ENCODE measurements at regions not wholly inside any gene's neighbourhood (a gene's known extent, or its start where the extent isn't known, plus 50 kb on each side); places are given as distances from the start of the nearest gene placed in this dataset.
"Not testable (repeated sequence)": the region's sequence is repeated elsewhere in the genome, so short reads cannot be mapped to it uniquely, and the experiment has no call there.

DNA sequence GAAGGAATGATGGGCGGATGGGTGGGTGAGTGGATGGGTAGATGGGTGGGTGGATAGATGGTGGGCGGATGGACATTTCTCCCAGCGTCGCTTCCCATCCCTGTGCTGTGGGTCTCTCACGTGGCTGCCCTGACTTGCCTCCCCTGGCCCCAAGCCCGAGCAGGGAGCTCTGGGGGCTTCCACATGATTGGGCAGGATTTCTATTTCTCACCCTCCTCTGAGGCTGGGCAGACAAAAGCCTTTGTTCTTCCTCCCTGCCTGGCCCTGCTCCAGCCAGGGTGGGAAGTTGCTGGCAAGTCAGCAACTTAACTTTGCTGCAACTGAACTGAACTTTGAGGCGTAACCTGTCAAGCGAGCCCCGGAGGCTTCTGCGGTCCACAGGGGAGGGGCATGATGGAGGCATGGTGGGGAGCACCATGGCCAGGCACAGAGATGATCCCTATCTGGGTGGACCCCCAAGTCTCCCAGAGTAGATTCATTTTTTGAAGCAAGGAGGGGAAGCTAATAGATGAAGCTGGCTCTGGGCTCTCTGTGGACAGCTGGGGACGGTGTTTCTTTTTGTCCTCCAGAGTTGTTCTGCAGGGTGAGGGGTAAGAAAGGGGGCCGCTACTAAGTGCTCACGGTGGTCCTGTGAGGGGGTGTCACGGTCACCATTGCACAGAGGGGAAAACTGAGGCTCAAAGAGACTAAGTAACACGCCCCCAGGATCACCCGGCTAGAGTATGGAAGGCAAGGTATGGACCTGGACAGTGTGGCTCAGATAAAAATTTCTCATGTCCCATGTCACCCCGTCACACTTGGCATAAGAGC, 140.1 kb downstream of the CEBPB start:
- no peak for DNase-seq

DNA sequence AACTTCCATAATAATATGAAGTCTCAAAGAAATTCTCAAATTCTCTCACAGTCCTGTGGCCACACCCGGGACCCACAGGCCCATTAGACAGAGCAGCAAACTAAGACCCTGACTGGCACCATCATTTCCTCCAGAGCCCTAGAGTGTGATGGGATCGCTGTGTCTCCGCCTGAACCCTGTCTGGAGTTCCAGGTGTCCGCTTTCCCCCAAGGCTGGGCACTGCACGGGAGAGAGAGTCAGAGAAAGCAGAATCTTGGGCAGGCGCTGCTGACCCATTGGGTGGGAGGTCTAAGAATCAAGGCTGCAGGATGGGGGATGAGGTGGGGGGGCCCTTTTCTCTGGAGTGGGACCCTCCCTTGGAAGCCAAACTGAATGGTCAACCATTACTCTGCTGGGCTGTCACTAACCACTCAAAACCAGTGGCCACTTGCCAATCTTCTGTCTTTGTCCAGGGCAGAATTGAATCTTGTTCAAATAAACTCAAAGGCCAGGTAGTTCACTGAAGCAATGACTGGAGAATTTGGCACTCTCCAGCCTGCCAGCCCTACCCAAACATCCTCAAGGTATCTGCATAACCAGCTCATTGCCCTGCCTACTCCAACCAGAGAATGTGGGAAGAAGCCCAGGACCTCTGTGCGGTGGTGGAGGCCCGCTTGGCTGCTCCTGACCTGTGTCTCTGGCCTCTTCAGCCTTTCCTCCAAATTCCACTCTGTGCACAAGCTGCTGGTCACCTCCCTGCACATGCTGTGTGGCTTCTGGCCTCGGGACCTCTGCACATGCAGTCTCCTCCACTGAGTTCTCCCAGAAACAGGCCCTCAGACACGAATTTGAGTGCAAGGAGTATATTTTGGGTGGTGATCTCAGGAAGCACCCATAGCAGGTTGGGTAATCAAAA, 141.1 kb downstream of the CEBPB start:
- DNase-seq = no peak

DNA sequence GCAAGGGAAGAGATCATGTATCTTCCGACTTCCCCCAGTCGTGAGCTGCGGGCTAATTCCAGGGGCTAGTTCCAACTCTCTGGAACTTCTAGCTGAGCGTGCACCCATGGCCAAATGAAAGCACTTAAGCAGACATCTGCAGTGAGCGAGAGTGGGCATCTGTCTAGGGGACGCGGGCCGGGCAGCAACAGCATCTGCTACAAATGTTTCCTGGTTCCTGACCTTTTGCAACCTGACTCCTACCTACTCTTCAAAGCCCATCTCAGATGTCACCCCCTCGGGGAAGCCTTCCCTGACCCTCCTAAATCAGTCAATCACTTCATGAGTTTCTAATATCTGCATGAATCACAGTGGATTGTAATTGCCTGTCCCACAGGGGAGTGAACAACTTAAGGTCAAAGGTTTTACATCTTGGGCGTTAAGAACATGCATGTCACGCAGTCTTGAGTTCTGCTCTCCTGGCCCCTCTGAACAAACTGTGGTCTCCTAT, 141.9 kb downstream of the CEBPB start:
- no peak for DNase-seq

DNA sequence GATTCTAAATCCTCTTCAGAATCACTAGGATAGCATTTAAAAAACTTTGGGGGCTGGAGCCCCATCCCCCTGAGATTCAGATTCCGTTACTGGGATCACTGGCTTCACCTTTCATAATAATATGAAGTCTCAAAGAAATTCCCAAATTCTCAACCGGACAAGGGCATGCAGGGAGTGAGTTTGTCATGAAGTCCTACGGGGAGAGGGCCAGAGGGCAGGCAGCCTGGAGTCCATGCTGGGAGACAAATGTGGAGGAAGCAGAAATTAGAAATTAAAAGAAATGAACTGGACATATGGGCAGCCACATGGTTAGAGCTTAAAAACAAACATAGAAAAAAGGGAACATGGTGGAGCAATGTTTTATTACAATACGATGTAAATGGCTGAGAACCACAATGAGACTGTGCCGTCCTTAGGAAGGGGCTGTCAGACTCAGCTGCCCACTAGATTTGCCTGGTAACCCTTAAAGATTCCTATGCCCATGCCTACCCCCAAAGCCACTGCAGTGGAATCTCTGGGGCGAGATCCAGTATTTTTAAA, 142.6 kb downstream of the CEBPB start:
- DNase-seq = no peak

DNA sequence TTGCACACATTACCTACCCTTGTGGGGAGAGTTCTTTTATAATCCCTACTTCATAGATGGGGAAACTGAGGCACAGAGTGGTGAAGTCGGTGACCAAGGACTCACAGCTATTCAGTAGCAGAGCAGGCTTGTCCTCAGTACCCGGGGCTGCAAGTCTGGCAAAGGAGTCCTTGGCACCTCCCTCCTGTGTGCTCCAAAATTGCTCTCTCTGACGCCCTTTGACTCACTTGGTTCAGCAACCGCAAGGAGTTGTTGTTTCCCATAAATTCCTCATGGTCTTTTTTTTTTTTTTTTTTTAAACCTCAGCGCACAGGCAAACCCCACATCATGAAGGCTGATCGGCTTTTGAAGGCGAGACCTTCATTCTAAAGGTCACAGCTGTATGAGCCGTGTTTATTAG, 143.2 kb downstream of the CEBPB start:
- DNase-seq = no peak

DNA sequence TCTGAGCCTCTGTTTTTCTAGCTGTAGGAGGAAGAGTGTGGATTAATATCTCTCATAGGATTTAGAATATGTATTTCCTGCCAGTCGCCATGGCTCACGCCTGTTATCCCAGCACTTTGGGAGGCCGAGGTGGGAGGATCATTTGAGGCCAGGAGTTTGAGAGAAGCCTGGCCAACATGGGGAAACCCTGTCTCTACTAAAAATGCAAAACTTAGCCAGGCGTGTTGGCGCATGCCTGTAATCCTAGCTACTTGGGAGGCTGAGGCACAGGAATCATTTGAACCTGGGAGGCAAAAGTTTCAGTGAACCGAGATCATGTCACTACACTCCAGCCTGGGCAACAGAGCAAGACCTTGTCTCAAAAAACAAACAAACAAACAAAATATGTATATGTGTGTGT, 143.9 kb downstream of the CEBPB start:
- not testable (repeated sequence) for DNase-seq

DNA sequence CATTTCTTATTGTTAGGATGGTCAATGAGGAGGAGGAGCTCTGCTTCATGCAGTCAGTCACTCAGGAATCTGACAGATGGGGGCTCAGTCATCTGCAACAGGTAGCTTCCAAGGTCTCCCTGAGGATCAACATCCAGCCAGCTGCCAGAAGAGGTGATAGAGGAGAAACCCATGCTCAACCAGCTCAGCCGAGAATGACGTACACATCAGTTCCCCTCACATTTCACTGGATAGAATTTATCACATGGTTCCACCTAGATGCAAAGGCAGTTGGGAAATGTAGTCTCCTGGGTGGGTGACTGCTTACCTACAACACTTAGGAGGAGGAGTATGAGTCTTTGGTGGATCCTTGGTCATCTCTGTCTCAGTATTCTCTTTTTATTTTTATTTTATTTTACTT, 144.5 kb downstream of the CEBPB start:
- no peak for DNase-seq

DNA sequence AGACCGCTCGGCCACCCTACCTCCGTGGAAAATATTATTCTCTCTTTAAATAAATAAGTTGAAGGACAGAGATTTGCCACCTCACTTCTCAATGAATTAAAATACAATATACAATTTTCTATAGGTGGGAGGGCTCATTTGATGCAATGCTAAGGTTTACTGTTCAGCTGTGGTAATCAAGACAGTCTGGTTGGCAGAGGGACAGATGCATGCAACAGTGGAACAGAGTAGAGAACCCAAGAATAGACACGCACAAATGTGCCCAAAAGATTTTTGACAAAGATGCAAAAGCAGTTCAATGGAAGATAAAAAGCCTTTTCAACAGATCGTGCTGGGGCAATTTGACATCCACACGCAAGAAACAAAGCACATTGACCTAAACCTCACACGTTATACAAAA, 145.2 kb downstream of the CEBPB start:
- DNase-seq = no peak

DNA sequence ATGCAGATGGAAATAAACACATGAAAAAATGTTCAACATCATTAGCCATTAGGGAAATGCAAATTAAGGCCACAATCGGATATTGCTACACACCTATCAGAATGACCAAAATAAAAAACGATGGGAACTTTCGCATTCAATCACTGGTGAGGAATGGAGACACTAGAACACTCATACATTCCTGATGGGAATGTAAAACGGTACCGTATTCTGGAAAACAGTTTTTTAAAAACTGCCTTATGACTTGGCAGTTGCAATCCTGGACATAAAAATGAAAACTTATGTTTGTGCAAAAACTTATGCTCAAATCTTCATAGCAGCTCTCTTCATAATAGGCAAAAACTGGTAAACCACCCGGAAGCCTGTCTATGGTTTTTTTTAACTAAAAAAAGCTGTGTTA, 146.0 kb downstream of the CEBPB start:
- no peak for DNase-seq

DNA sequence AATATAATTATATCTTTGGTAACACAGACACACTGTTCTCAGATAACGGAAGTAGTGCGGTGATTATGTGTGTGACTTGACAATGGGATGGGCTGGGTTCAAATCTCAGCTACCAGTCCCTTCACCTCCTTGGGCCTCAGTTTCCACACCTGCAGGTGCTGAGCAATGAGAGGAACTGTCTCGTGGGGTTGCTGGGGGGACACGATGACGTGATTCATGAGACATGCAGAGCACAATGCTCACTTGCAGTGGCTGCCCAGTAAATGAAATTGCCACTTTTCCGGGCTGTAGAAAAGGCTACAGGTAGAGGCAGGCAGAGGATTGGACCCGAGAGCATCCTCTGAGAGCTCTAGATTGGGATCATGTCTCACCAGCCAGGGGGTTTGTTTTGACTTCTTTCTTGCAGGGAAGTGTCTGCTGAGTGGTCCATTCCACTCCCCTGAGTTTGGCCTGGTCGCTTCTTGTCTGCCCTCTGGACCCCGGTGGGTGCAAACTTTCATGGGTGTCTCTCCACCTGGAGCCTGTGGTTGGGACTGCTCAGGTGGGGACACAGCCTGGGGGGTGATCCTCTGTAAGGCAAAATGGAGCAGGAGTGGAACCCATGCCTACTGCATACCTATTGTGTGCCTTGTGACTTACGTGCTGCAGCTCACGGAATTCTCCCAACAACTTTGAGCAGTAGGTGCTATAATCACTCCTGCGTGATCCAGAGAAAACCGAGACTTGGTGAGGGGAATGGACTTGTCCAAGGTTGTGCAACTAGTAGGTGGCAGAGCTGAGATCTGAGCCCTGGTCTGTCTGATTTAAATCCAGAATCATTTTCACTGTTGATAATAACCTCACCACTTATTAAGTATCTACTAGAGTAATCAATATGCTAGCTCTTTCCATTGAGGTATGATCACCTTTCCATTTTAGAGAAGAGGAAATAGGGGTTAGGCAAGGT, 147.2 kb downstream of the CEBPB start:
- DNase-seq = no peak

DNA sequence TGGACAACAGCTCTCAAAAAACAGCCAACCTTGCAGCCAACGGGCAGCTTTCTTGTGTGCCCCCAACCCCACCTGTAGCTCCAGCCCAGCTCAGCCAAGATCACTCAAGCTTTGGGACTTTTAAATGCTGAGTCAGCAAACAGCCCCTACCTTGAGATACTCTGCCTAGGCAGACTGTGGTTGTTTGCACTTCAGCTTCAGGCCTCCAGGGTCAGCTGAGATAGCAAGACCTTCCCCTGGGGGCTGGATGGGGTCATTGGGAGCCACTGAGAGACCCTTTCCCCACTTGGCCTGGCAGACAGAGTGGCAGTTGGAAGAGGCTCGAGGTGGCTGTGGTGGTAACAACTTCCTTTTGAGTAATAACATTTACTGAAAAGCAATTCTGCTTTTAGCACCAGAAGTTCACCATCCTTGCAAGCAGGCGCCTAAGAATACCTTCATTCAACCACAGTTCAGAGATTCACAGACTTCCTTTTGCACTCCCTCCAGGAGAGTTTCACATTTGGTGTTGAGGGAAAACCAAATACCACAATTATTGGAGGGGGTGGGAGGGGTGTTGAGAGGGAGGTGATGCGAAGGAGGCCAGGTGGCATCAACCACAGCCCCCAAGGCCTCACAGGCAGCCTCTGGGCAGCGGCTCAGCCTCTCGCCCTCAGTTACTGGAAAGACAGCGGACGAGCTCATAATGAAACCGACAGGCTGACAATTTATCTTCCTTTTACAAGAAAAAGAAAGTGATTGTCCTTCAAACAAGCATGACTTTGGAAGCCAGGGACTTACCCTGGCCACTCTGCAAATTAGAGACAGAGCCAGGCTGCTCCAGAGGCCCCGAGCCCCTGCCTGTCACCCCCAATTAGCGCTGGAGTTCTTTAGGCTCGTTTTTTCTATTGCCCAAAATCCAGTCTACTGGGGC, 148.1 kb downstream of the CEBPB start:
- DNase-seq = no peak

DNA sequence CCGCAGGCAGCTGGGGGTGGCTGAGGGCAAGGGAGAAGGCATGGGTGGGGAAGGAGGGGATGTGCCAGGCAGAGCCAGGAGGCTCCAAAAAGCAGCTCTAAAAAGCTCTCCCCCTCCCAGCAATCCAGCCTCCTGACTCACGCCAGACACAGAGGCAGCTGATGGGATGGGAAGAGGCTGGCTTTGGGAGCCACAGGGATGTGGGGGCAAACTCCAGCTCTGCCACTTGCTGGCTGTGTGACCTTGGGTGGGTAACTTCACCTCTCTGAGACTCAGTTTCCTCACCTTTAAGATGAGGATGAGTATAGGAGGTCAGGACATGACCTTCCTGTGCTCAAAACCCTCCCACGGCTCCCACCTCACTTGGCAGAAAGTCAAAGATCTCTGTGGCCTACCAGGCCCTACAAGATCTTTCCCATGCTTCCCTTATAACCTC, 148.9 kb downstream of the CEBPB start:
- DNase-seq = no peak

DNA sequence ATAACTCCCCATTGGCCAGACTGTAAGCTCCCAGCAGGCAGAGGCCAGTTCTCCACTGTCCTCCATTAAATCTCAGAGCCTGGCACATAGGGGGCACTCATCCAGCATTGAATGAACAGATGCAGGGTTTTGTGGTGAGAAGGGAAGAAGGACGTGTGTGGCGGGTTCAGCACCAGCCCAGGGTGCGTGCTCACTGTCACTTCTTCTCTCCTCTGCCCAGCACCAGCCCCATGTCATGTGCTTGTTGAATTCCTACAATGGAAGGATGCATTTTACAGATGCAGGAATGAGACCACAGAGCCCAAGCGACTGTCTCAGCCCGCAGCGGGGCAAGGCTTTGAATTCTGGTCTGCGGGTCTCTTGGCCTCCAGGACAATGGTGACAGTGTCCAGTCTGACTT, 149.9 kb downstream of the CEBPB start:
- DNase-seq = no peak

DNA sequence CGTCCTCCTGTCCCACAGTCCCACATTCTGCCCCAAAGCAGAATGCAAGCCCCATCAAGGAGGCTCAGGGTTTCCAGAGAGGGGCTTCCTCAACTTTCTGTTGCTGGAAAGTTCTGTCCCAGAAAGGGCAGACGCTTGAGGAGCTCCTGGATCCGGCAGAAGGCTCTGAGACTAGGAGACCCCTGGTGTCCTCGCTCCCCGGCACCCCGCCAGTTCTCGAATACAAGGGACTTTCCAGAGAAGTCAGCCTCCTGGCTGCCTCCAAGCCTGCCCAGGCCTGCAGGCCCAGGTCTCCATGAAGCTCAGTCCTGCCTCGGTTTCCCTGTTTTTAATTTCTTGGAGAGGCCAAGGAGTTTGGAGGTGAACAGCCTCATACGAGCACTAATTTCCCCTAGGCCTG, 150.4 kb downstream of the CEBPB start:
- DNase-seq = no peak

DNA sequence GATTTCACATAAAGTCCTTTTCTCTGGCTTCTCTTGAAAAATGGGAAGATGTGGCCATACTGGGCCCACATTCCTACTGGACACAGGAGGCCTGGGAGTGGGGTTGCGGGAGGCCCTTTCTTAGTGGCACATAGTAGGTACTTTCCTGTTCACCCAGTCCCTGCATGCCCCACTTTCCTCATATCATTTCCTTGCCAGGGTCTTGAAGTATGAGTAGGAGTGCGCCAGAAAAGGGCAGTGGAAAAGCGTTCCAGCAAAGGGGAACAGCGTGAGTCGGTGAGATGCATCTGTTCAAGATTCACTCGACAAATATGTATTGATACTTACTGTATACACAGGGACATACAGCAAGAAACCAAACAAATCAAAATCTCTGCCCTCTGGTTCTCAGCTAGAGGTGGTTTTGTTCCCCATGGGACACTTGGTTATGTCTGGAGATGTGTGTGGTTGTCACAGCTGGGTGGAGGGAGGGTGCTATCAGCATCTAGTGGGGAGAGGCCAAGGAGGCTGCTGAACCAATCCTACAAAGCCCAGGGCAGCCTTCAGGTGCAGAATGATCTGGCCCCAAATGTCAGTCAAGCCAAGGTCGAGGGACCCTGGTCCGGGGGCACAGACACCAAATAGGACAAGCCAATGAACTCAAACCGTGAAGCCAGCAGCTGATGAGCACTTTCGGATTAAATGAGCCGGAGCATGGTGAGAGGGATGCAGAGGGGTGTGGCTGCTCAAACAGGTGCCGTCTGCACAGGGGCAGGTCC, 151.4 kb downstream of the CEBPB start:
- DNase-seq = no peak

DNA sequence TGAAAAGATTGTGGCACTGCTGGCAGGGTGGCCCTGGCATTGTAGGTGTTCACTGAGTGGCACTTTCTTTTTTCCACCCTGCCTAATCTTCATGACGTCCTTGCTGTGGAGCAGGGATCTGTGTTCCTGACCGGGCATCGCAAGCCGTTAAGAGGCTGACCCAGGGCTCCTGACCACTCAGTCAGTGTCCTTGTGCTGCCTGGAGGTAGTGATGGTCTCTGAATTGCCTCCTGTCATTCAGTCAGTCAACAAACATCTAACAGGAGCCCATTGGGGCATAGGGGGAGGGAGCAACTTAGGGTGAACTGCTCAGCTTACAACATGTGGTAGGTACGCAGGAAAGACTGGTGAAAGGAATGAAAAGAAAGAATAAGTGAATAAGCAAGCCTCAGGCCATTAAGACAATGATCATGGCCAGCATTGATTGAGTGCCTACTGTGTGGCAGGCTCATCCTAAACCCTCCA, 152.0 kb downstream of the CEBPB start:
- no peak for DNase-seq

DNA sequence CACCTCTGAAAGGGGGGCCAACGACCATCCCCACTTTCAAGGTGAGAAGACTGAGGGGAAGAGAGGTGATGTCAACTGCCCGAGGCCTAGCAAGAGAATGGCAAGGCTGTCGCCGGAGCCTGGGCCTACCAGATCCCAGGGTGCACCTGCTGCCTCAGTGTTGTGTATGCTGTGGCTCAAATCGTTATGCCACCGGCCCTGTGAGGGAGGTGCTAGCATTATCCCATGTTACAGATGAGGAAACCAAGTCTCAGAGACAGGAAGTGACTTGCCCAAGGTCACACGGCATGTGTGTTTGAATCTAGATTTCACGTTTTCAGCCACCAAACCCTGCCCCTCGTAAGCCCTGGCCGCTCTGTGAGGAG, 152.5 kb downstream of the CEBPB start:
- no peak for DNase-seq

DNA sequence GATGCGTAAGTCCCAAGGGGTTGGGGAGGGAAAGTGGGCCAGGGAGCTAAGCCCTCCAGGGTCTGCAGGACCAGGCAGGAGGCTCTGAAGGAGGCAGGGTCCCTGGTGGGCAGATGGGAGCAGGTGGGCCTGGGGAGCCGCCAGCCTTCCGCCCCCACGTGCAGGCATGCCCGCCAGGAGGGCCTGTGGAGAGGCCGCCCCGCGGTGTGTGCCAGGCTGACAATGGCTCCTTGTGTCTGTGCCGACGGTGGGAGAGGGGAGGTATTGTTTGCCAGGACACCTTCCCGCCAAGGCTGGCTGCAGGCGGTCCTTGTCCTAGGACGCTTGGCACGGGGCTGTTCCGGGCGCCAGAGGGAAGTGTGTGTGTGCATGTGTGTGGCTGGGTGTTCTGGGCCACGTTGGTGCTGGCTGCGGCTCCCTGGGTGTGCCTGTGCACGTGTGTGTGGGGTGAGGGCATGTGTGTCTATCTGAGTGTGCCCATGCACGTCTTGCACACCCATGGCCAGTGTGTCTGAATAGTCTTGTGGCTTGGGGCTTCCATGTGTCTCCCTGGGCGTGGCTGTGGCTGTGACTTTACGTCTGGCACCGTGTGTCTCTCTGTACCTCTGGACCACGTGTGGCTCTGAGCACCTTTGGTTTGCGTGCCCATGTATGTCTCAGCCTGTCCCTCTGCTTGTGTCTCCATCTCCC, 153.0 kb downstream of the CEBPB start:
- no peak for DNase-seq

DNA sequence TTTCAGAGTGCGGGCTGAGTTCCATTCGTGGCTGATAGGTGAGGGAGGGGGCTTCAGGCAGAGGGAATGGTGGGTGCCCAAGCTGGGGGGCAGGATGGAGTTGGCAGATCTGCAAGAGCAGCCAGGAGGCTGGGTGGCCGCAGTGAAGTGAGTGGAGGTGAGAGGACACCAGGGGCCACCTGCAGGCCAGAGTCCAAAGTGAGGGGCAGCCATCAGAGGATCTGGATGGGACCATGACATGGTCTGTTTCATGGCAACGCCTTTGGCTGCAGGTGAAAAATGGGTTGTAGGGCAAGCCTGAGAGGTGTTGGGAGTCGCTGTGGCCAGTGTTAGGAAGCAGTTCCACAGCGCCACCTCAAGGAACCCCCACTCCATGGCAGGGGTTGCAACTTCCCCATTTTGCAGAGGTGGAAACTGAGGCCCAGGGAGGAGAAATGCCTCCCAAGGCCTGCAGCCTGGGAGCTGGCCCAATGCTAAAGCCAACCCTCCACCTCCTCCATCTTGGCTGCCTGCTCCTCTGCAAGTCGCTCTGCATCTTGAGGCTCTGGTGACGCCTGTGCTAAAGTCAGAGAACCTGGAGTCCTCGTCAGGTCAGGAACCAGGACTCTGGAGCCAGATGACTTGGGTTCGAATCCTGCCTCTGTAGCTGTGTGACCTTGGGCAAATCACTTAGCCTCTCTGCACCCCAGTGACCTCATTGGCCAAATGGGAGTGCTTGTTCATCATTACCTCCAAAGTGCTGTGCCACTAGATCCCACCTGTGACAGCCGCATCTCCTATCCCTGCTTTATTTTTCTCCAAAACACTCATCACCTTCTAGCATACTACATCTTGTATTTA, 153.8 kb downstream of the CEBPB start:
- DNase-seq = no peak

All from right hindlimb (tissue), 1 donor.